ENCODE measurements at regions not wholly inside any gene's neighbourhood (a gene's known extent, or its start where the extent isn't known, plus 50 kb on each side); places are given as distances from the start of the nearest gene placed in this dataset.

DNA sequence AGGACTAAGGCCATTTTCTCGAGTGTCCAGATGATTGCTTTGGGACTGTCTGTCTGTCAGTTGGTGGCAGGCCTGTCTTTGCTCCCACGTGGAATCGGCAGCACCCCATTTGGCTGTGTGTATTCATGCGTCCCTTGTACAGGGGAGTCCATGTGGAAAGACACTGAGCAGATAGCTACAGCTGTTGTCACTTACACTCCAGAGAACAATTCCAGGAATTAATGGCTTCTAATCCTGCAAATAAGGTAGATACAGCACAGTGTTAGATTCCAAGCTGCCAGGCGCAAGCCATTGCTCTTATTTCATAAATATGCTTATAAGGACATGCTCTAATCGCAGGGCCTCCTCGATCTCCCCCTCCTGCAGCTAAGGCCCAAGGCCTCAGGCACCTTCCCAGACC is 208.8 kb downstream of the VRK1 start:
- no peak overlapping the region for H3K4me3 ChIP-seq (ENCODE audit: control insufficient read depth, low read depth, low read length)
- no peak for DNase-seq (ENCODE audit: low read depth)
- no peak for TF ChIP-seq CTCF (conservative IDR thresholded peaks at IDR 0.05; ENCODE audit: control insufficient read depth, insufficient read depth, low read depth, low read length)

- no peak for TF ChIP-seq CTCF (conservative IDR thresholded peaks at IDR 0.05; ENCODE audit: control insufficient read depth, insufficient read depth, low read depth, low read length)
- no peak overlapping the region for H3K4me3 ChIP-seq (ENCODE audit: control insufficient read depth, low read depth, low read length)
- DNase-seq (ENCODE audit: low read depth) = no peak
These were observed 213.4 kb downstream of the VRK1 start for GRCh38 chr14:97010491-97011160.

DNA sequence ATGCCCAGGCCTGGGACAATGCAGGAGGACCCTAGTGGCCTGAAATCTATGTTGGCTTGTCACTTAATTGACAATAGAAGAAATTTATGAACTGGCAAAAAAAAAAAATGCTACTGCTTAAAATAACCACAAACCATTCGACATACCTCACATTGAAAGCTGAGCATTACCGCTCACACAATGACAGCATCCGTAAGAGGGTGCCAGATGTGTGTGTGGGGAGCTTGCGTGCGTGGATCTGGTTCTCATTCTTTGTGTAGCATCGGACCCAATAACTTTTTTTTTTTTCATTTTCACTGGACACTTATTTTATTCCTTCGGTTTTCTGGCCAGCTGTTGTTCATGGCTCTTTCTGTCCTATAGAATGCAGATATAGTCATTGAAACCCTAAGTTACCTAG is 216.7 kb downstream of the VRK1 start:
- no peak overlapping the region for H3K4me3 ChIP-seq (ENCODE audit: control insufficient read depth, low read depth, low read length)
- TF ChIP-seq CTCF (conservative IDR thresholded peaks at IDR 0.05; ENCODE audit: control insufficient read depth, insufficient read depth, low read depth, low read length) = no peak
- DNase-seq (ENCODE audit: low read depth) = no peak

DNA sequence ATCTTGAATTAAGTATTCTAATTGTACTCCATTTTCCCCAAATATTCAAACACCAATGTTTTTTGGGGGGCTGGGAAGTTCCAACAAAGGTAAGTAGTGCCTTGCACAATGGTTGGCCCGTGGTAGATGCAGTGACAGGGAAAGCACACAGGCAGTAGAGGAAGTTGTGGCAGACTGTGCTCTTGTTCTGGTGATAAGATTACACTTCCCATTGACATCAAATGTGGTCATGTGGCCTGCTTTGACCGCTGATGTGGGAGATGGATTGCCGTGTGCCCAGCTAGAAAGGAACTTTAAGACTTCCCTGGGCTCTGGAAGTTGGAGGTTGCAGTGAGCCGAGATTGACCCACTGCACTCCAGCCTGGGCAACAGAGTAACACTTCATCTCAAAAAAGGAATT is 223.8 kb downstream of the VRK1 start:
- no peak for DNase-seq (ENCODE audit: low read depth)
- no peak overlapping the region for H3K4me3 ChIP-seq (ENCODE audit: control insufficient read depth, low read depth, low read length)
- no peak for TF ChIP-seq CTCF (conservative IDR thresholded peaks at IDR 0.05; ENCODE audit: control insufficient read depth, insufficient read depth, low read depth, low read length)

DNA sequence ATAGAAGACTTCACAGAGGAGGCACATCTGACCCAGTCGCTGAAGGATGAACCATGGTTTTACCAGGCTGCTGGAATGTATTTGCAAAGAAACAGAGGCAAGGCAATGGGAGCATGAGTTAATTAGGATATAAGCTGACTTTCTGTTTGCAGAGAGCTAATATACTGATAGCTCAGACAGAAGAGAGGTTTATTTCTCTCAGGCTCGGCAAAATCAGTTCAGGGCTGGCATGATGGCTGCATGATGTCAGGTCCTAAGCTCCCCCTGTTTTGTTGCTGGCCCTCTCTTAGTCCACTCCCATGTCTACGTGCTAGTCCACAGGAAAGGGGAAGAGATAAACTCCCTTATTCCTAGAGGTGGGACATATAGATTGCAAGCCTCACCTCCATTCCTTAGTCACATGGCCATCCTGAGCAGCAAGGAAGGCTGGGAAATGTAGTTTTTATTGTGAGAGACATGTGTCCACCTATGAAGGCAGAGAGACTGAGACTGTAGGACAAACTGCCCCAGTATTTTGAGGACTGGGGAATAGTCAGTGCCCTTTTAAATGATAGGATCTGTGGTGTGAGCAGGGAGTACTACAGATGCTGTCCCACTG is 224.5 kb downstream of the VRK1 start:
- H3K4me3 ChIP-seq (ENCODE audit: control insufficient read depth, low read depth, low read length) = no peak overlapping the region
- no peak for DNase-seq (ENCODE audit: low read depth)
- no peak for TF ChIP-seq CTCF (conservative IDR thresholded peaks at IDR 0.05; ENCODE audit: control insufficient read depth, insufficient read depth, low read depth, low read length)

DNA sequence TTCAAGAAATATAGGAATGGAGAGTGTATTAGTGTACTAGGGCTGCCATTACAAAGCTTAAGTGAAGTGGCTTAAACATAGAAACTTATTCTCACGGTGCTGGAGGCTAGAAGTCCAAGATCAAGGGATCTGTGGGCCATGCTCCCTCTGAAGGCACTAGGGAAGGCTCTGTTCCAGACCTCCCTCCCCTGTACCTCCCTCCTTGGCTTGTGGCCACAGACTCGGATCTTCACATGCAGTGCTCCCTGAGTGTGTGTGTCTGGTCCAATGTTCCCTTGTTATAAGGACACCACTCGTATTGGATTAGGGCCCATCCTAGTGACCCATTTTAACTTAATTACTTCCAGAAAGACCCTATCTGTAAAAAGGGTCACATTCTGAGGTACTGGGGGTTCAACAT is 225.6 kb downstream of the VRK1 start:
- H3K4me3 ChIP-seq (ENCODE audit: control insufficient read depth, low read depth, low read length) = no peak overlapping the region
- no peak for TF ChIP-seq CTCF (conservative IDR thresholded peaks at IDR 0.05; ENCODE audit: control insufficient read depth, insufficient read depth, low read depth, low read length)
- DNase-seq (ENCODE audit: low read depth) = no peak

Data from fibroblast of mammary gland (primary cell).